ENCODE measurements at regions not wholly inside any gene's neighbourhood (a gene's known extent, or its start where the extent isn't known, plus 50 kb on each side); places are given as distances from the start of the nearest gene placed in this dataset.

- no peak for DNase-seq
These were observed 202.3 kb upstream of the IRX1 start for GRCh38 chr5:3393122-3393919.

GRCh38 chr5:3392306-3392939 is 203.2 kb upstream of the IRX1 start:
- DNase-seq, result no peak

GRCh38 chr5:3391210-3391609 is 204.4 kb upstream of the IRX1 start:
- DNase-seq, result no peak

GRCh38 chr5:3389471-3390026 is 206.1 kb upstream of the IRX1 start:
- no peak for DNase-seq

- no peak for DNase-seq
These were observed 209.0 kb upstream of the IRX1 start for GRCh38 chr5:3386637-3387036.

GRCh38 chr5:3385991-3386519 is 209.6 kb upstream of the IRX1 start:
- no peak for DNase-seq

GRCh38 chr5:3384531-3384930 is 211.1 kb upstream of the IRX1 start:
- no peak for DNase-seq

- DNase-seq, result no peak
These were observed 212.8 kb upstream of the IRX1 start for GRCh38 chr5:3382782-3383181.

- DNase-seq, result no peak
These were observed 213.5 kb upstream of the IRX1 start for GRCh38 chr5:3382151-3382550.

GRCh38 chr5:3381206-3381825 is 214.3 kb upstream of the IRX1 start:
- DNase-seq, result no peak

- DNase-seq, result no peak
These were observed 214.9 kb upstream of the IRX1 start for GRCh38 chr5:3380689-3381088.

- no peak for DNase-seq
These were observed 217.8 kb upstream of the IRX1 start for GRCh38 chr5:3377831-3378230.

GRCh38 chr5:3377176-3377575 is 218.5 kb upstream of the IRX1 start:
- DNase-seq, result no peak

GRCh38 chr5:3376611-3377010 is 219.0 kb upstream of the IRX1 start:
- DNase-seq, result no peak

GRCh38 chr5:3375586-3376311 is 219.9 kb upstream of the IRX1 start:
- no peak for DNase-seq

- DNase-seq, result no peak
These were observed 222.2 kb upstream of the IRX1 start for GRCh38 chr5:3373391-3373790.

- DNase-seq, result no peak
These were observed 223.3 kb upstream of the IRX1 start for GRCh38 chr5:3372289-3372688.

GRCh38 chr5:3365501-3366215 is 230.0 kb upstream of the IRX1 start:
- DNase-seq, result no peak

- DNase-seq, result no peak
These were observed 230.7 kb upstream of the IRX1 start for GRCh38 chr5:3364941-3365340.

- no peak for DNase-seq
These were observed 231.2 kb upstream of the IRX1 start for GRCh38 chr5:3364433-3364832.

GRCh38 chr5:3362606-3362910 is 233.1 kb upstream of the IRX1 start:
- no peak for DNase-seq

- DNase-seq, result no peak
These were observed 233.6 kb upstream of the IRX1 start for GRCh38 chr5:3361811-3362605.
